ENCODE measurements at regions not wholly inside any gene's neighbourhood (a gene's known extent, or its start where the extent isn't known, plus 50 kb on each side); places are given as distances from the start of the nearest gene placed in this dataset.
A peak's percentile ranks its signal among the peaks of the same experiment; 100 is the strongest.

DNA sequence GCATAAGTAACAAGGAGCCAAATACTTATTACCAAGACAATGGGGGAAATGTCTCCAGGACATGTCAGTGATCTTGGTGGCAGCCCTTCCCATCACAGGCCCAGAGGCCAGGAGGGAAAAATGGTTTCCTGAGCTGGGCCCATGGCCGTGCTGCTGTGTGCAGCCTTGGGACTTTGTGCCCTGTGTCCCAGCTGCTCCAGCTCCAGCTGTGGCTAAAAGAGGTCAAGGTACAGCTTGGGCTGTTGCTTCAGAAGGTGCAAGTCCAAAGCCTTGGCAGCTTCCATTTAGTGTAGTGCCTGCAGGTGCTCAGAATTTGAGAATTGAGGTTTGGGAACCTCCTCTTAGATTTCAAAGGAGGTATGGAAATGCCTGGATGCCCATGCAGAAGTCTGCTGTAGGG lies 212.3 kb upstream of the DCN start:
- 45% methylated on average over 1 of the region's 1 CpG for WGBS
- H3K9me3 ChIP-seq (ENCODE audit: control insufficient read depth in 4 of 4, low read length in 3 of 4), result peaks cover 0 to 1% (median 0%) of the 10 kb centered on the region in 4 donors

DNA sequence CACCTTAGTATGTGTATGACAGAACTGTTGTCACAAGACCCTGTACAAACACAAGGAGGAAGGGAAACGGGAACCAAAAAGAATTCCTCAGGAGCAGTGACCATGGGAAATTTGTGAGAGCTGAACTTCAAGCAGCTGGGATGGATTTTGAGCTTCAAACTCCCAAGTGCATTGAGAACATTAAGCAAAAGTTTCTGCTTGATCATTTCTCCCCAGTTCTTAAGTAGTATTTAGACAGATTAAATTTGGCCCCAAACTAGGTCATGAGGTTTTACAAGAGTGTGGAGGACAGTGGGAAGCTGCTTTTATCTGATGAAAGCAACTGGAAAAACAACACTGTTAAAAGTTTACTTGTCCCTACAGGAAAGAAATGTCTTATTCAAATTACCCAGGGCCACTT lies 206.0 kb upstream of the DCN start:
- Histone ChIP-seq H3K9ac (ENCODE audit: low read depth in 1 of 2, low read length in 2 of 2) (no peak overlapping the region), H3K4me1 (ENCODE audit: control insufficient read depth in 4 of 4, insufficient read depth in 4 of 4, low read length in 3 of 4) (peaks cover 0 to 2% (median 0%) of the 10 kb centered on the region in 4 donors), H3K9me3 (ENCODE audit: control insufficient read depth in 4 of 4, low read length in 3 of 4) (peaks cover 0 to 1% (median 0%) of the 10 kb centered on the region in 4 donors), H3K4me3 (ENCODE audit: low read depth in 1 of 3, low read length in 3 of 3) (no peak overlapping the region), H3K27ac (ENCODE audit: low read depth in 1 of 2, low read length in 2 of 2) (no peak overlapping the region), H3K36me3 (ENCODE audit: control insufficient read depth in 4 of 4, insufficient read depth in 3 of 4, low read depth in 1 of 4, low read length in 3 of 4) (no peaks in the 10 kb centered on the region), H3K27me3 (ENCODE audit: control insufficient read depth in 4 of 4, insufficient read depth in 4 of 4, low read length in 3 of 4) (no peaks in the 10 kb centered on the region)
- no peak for DNase-seq (ENCODE audit: low spot score)
- TF ChIP-seq, protein P1, sequence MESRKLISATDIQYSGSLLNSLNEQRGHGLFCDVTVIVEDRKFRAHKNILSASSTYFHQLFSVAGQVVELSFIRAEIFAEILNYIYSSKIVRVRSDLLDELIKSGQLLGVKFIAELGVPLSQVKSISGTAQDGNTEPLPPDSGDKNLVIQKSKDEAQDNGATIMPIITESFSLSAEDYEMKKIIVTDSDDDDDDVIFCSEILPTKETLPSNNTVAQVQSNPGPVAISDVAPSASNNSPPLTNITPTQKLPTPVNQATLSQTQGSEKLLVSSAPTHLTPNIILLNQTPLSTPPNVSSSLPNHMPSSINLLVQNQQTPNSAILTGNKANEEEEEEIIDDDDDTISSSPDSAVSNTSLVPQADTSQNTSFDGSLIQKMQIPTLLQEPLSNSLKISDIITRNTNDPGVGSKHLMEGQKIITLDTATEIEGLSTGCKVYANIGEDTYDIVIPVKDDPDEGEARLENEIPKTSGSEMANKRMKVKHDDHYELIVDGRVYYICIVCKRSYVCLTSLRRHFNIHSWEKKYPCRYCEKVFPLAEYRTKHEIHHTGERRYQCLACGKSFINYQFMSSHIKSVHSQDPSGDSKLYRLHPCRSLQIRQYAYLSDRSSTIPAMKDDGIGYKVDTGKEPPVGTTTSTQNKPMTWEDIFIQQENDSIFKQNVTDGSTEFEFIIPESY (IDR thresholded peaks at IDR 0.05), result no peak
- WGBS, result 34% methylated on average over 1 of the region's 1 CpG

More for the DNA sequence above, 212.3 kb upstream of the DCN start:
- no peak for DNase-seq (ENCODE audit: low spot score)
- no peaks in the 10 kb centered on the region for H3K27me3 ChIP-seq (ENCODE audit: control insufficient read depth in 4 of 4, insufficient read depth in 4 of 4, low read length in 3 of 4)
- H3K9ac ChIP-seq (ENCODE audit: low read depth in 1 of 2, low read length in 2 of 2), result no peak overlapping the region
- peak; percentile 52 for TF ChIP-seq SP1 (IDR thresholded peaks at IDR 0.05)
- TF ChIP-seq HNF4A (conservative IDR thresholded peaks at IDR 0.05), result peak; percentile 88 to 89
- TF ChIP-seq, protein P2, sequence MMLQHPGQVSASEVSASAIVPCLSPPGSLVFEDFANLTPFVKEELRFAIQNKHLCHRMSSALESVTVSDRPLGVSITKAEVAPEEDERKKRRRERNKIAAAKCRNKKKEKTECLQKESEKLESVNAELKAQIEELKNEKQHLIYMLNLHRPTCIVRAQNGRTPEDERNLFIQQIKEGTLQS (IDR thresholded peaks at IDR 0.05), result no peak
- TF ChIP-seq NR2F2 (IDR thresholded peaks at IDR 0.05), result no peak
- no peak for TF ChIP-seq FOXA1 (IDR thresholded peaks at IDR 0.05)
- no peak for TF ChIP-seq TAF1 (conservative IDR thresholded peaks at IDR 0.05)
- no peak for TF ChIP-seq EGR1 (IDR thresholded peaks at IDR 0.05; ENCODE audit: low read depth in 2 of 2)
- TF ChIP-seq HNF4G (IDR thresholded peaks at IDR 0.05), result peak; percentile 63
- no peak for TF ChIP-seq FOXA2 (IDR thresholded peaks at IDR 0.05)
- TF ChIP-seq, protein P3, sequence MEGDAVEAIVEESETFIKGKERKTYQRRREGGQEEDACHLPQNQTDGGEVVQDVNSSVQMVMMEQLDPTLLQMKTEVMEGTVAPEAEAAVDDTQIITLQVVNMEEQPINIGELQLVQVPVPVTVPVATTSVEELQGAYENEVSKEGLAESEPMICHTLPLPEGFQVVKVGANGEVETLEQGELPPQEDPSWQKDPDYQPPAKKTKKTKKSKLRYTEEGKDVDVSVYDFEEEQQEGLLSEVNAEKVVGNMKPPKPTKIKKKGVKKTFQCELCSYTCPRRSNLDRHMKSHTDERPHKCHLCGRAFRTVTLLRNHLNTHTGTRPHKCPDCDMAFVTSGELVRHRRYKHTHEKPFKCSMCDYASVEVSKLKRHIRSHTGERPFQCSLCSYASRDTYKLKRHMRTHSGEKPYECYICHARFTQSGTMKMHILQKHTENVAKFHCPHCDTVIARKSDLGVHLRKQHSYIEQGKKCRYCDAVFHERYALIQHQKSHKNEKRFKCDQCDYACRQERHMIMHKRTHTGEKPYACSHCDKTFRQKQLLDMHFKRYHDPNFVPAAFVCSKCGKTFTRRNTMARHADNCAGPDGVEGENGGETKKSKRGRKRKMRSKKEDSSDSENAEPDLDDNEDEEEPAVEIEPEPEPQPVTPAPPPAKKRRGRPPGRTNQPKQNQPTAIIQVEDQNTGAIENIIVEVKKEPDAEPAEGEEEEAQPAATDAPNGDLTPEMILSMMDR (IDR thresholded peaks at IDR 0.05; ENCODE audit: low read depth, low read length, missing input control), result no peak
- H3K4me3 ChIP-seq (ENCODE audit: low read depth in 1 of 3, low read length in 3 of 3), result no peak overlapping the region
- H3K4me1 ChIP-seq (ENCODE audit: control insufficient read depth in 4 of 4, insufficient read depth in 4 of 4, low read length in 3 of 4), result peaks cover 0 to 4% (median 0%) of the 10 kb centered on the region in 4 donors
- no peak overlapping the region for H3K27ac ChIP-seq (ENCODE audit: low read depth in 1 of 2, low read length in 2 of 2)
- H3K36me3 ChIP-seq (ENCODE audit: control insufficient read depth in 4 of 4, insufficient read depth in 3 of 4, low read depth in 1 of 4, low read length in 3 of 4), result no peaks in the 10 kb centered on the region

DNA sequence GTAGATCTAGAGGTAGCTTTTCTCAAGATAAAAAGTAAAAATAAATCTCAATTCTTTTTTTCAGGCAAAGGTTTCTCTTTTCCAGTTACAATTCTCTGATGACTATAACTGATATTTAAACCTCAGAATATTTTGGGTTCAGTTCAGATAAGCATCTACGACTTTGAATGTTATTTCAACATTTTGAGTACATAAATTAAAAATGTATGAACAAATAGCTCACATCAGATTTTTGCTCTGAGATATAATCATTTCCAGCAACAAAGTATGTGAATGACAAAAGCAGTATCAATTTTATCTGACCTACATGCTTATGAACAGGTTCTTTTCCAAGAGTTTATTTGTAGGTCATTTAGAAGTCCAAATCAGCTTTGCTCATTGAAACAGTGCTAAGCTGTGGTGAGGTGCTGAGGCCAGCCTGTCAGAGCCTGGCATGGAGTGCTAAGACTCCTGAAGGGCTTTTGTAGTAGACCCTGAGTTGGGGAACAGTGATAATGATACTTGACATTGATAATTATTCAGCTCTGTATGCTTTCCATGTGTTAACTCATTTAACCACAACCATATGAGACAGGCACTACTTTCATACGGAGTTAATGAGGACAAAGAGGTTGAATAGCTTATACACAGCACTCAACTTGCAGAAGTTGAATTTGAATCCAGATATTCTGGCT lies 205.0 kb upstream of the DCN start:
- Histone ChIP-seq H3K27ac (ENCODE audit: low read depth in 1 of 2, low read length in 2 of 2) (no peak overlapping the region), H3K27me3 (ENCODE audit: control insufficient read depth in 4 of 4, insufficient read depth in 4 of 4, low read length in 3 of 4) (no peaks in the 10 kb centered on the region)

More for the DNA sequence above, 205.0 kb upstream of the DCN start:
- TF ChIP-seq HNF4G (IDR thresholded peaks at IDR 0.05), result no peak
- no peak for TF ChIP-seq EGR1 (IDR thresholded peaks at IDR 0.05; ENCODE audit: low read depth in 2 of 2)
- TF ChIP-seq, protein P4, sequence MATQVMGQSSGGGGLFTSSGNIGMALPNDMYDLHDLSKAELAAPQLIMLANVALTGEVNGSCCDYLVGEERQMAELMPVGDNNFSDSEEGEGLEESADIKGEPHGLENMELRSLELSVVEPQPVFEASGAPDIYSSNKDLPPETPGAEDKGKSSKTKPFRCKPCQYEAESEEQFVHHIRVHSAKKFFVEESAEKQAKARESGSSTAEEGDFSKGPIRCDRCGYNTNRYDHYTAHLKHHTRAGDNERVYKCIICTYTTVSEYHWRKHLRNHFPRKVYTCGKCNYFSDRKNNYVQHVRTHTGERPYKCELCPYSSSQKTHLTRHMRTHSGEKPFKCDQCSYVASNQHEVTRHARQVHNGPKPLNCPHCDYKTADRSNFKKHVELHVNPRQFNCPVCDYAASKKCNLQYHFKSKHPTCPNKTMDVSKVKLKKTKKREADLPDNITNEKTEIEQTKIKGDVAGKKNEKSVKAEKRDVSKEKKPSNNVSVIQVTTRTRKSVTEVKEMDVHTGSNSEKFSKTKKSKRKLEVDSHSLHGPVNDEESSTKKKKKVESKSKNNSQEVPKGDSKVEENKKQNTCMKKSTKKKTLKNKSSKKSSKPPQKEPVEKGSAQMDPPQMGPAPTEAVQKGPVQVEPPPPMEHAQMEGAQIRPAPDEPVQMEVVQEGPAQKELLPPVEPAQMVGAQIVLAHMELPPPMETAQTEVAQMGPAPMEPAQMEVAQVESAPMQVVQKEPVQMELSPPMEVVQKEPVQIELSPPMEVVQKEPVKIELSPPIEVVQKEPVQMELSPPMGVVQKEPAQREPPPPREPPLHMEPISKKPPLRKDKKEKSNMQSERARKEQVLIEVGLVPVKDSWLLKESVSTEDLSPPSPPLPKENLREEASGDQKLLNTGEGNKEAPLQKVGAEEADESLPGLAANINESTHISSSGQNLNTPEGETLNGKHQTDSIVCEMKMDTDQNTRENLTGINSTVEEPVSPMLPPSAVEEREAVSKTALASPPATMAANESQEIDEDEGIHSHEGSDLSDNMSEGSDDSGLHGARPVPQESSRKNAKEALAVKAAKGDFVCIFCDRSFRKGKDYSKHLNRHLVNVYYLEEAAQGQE (IDR thresholded peaks at IDR 0.05), result no peak
- no peak for TF ChIP-seq FOXA2 (IDR thresholded peaks at IDR 0.05)
- Histone ChIP-seq H3K9me3 (ENCODE audit: control insufficient read depth in 4 of 4, low read length in 3 of 4) (peaks cover 0 to 1% (median 0%) of the 10 kb centered on the region in 4 donors), H3K36me3 (ENCODE audit: control insufficient read depth in 4 of 4, insufficient read depth in 3 of 4, low read depth in 1 of 4, low read length in 3 of 4) (no peaks in the 10 kb centered on the region), H3K4me1 (ENCODE audit: control insufficient read depth in 4 of 4, insufficient read depth in 4 of 4, low read length in 3 of 4) (peaks cover 0 to 2% (median 0%) of the 10 kb centered on the region in 4 donors), H3K9ac (ENCODE audit: low read depth in 1 of 2, low read length in 2 of 2) (no peak overlapping the region), H3K4me3 (ENCODE audit: low read depth in 1 of 3, low read length in 3 of 3) (no peak overlapping the region)
- WGBS, result 87% methylated on average over 2 of the region's 2 CpGs
- DNase-seq (ENCODE audit: low spot score), result no peak

All from liver (tissue), 8 donors.